Middle frontal gyrus (tissue), 1 donor: ENCODE measurements at regions not wholly inside any gene's neighbourhood (a gene's known extent, or its start where the extent isn't known, plus 50 kb on each side); places are given as distances from the start of the nearest gene placed in this dataset.
"Not testable (repeated sequence)": the region's sequence is repeated elsewhere in the genome, so short reads cannot be mapped to it uniquely, and the experiment has no call there.

Source experiments
- DNase-seq: peaks from one replicate; pipeline ENCODE4 v3.0.0-alpha.2; 2015; ENCODE audit warnings: low spot score; ENCODE audit errors: extremely low spot score

- DNase-seq: no peak
Observed at GRCh38 chr3:30518181-30518864, 88.1 kb upstream of the TGFBR2 start.

GRCh38 chr3:30518872-30519271 is 87.5 kb upstream of the TGFBR2 start:
- no peak for DNase-seq

GRCh38 chr3:30520699-30521098 is 85.7 kb upstream of the TGFBR2 start:
- no peak for DNase-seq

- DNase-seq: no peak
Observed at GRCh38 chr3:30521156-30521715, 85.2 kb upstream of the TGFBR2 start.

- DNase-seq: no peak
Observed at GRCh38 chr3:30522476-30522875, 83.9 kb upstream of the TGFBR2 start.

- DNase-seq: no peak
Observed at GRCh38 chr3:30523366-30523765, 83.0 kb upstream of the TGFBR2 start.

- DNase-seq: no peak
Observed at GRCh38 chr3:30524357-30525040, 81.9 kb upstream of the TGFBR2 start.

- DNase-seq: no peak
Observed at GRCh38 chr3:30526031-30526430, 80.4 kb upstream of the TGFBR2 start.

- no peak for DNase-seq
Observed at GRCh38 chr3:30527186-30527585, 79.2 kb upstream of the TGFBR2 start.

GRCh38 chr3:30527720-30528119 is 78.7 kb upstream of the TGFBR2 start:
- DNase-seq: no peak

GRCh38 chr3:30530084-30530483 is 76.3 kb upstream of the TGFBR2 start:
- no peak for DNase-seq

- DNase-seq: no peak
Observed at GRCh38 chr3:30531017-30531570, 75.3 kb upstream of the TGFBR2 start.

- DNase-seq: no peak
Observed at GRCh38 chr3:30535525-30535924, 70.9 kb upstream of the TGFBR2 start.

GRCh38 chr3:30538791-30539190 is 67.6 kb upstream of the TGFBR2 start:
- no peak for DNase-seq

GRCh38 chr3:30539206-30539605 is 67.2 kb upstream of the TGFBR2 start:
- DNase-seq: no peak

GRCh38 chr3:30539772-30540171 is 66.6 kb upstream of the TGFBR2 start:
- no peak for DNase-seq

GRCh38 chr3:30541156-30541555 is 65.2 kb upstream of the TGFBR2 start:
- DNase-seq: not testable (repeated sequence)

- DNase-seq: no peak
Observed at GRCh38 chr3:30542897-30543296, 63.5 kb upstream of the TGFBR2 start.

GRCh38 chr3:30544812-30545211 is 61.6 kb upstream of the TGFBR2 start:
- DNase-seq: no peak

GRCh38 chr3:30546934-30547333 is 59.5 kb upstream of the TGFBR2 start:
- DNase-seq: no peak

GRCh38 chr3:30547716-30548115 is 58.7 kb upstream of the TGFBR2 start:
- no peak for DNase-seq

- no peak for DNase-seq
Observed at GRCh38 chr3:30548600-30548999, 57.8 kb upstream of the TGFBR2 start.

- no peak for DNase-seq
Observed at GRCh38 chr3:30549600-30549999, 56.8 kb upstream of the TGFBR2 start.
